ENCODE measurements at regions not wholly inside any gene's neighbourhood (a gene's known extent, or its start where the extent isn't known, plus 50 kb on each side); places are given as distances from the start of the nearest gene placed in this dataset.

- H3K9me3 ChIP-seq (ENCODE audit: control insufficient read depth, insufficient read depth, low read length): no peaks in the 10 kb centered on the region
- H3K27ac ChIP-seq (ENCODE audit: low read length): no peak overlapping the region
- no peaks in the 10 kb centered on the region for H3K4me1 ChIP-seq (ENCODE audit: control insufficient read depth, insufficient read depth, low read length)
- no CpG with 5 or more reads among the region's 4 CpGs for WGBS (ENCODE audit: insufficient coverage, insufficient read length)
- H3K36me3 ChIP-seq (ENCODE audit: control insufficient read depth, insufficient read depth, low read length): no peaks in the 10 kb centered on the region
- H3K4me3 ChIP-seq (ENCODE audit: low read length): no peak overlapping the region
- H3K27me3 ChIP-seq (ENCODE audit: control insufficient read depth, insufficient read depth, low read length): no peaks in the 10 kb centered on the region
- no peak for DNase-seq (ENCODE audit: low read depth, low spot score)
Measured at GRCh38 chr4:132240081-132240480, 909.0 kb upstream of the PCDH10 start.

- Histone ChIP-seq H3K27me3 (ENCODE audit: control insufficient read depth, insufficient read depth, low read length) (no peaks in the 10 kb centered on the region), H3K36me3 (ENCODE audit: control insufficient read depth, insufficient read depth, low read length) (no peaks in the 10 kb centered on the region), H3K4me1 (ENCODE audit: control insufficient read depth, insufficient read depth, low read length) (no peaks in the 10 kb centered on the region), H3K27ac (ENCODE audit: low read length) (no peak overlapping the region), H3K4me3 (ENCODE audit: low read length) (no peak overlapping the region), H3K9me3 (ENCODE audit: control insufficient read depth, insufficient read depth, low read length) (no peaks in the 10 kb centered on the region)
- no peak for DNase-seq (ENCODE audit: low read depth, low spot score)
- WGBS (ENCODE audit: insufficient coverage, insufficient read length): no CpG with 5 or more reads among the region's 3 CpGs
Measured at GRCh38 chr4:132245319-132245718, 903.8 kb upstream of the PCDH10 start.

- Histone ChIP-seq H3K9me3 (ENCODE audit: control insufficient read depth, insufficient read depth, low read length) (no peaks in the 10 kb centered on the region), H3K27ac (ENCODE audit: low read length) (no peak overlapping the region), H3K4me3 (ENCODE audit: low read length) (no peak overlapping the region), H3K27me3 (ENCODE audit: control insufficient read depth, insufficient read depth, low read length) (no peaks in the 10 kb centered on the region), H3K4me1 (ENCODE audit: control insufficient read depth, insufficient read depth, low read length) (no peaks in the 10 kb centered on the region), H3K36me3 (ENCODE audit: control insufficient read depth, insufficient read depth, low read length) (no peaks in the 10 kb centered on the region)
- DNase-seq (ENCODE audit: low read depth, low spot score): no peak
Measured at GRCh38 chr4:132264176-132264575, 884.9 kb upstream of the PCDH10 start.

GRCh38 chr4:132266374-132266773, 882.7 kb upstream of the PCDH10 start:
- WGBS (ENCODE audit: insufficient coverage, insufficient read length): no CpG with 5 or more reads among the region's 3 CpGs
- H3K27ac ChIP-seq (ENCODE audit: low read length): no peak overlapping the region
- no peaks in the 10 kb centered on the region for H3K36me3 ChIP-seq (ENCODE audit: control insufficient read depth, insufficient read depth, low read length)

GRCh38 chr4:132267321-132267720, 881.8 kb upstream of the PCDH10 start:
- Histone ChIP-seq H3K9me3 (ENCODE audit: control insufficient read depth, insufficient read depth, low read length) (no peaks in the 10 kb centered on the region), H3K27me3 (ENCODE audit: control insufficient read depth, insufficient read depth, low read length) (no peaks in the 10 kb centered on the region), H3K4me3 (ENCODE audit: low read length) (no peak overlapping the region), H3K36me3 (ENCODE audit: control insufficient read depth, insufficient read depth, low read length) (no peaks in the 10 kb centered on the region), H3K4me1 (ENCODE audit: control insufficient read depth, insufficient read depth, low read length) (no peaks in the 10 kb centered on the region), H3K27ac (ENCODE audit: low read length) (no peak overlapping the region)
- DNase-seq (ENCODE audit: low read depth, low spot score): no peak
- WGBS (ENCODE audit: insufficient coverage, insufficient read length): no CpG with 5 or more reads among the region's 2 CpGs

More at GRCh38 chr4:132266374-132266773, 882.7 kb upstream of the PCDH10 start:
- H3K9me3 ChIP-seq (ENCODE audit: control insufficient read depth, insufficient read depth, low read length): no peaks in the 10 kb centered on the region
- DNase-seq (ENCODE audit: low read depth, low spot score): no peak
- no peaks in the 10 kb centered on the region for H3K4me1 ChIP-seq (ENCODE audit: control insufficient read depth, insufficient read depth, low read length)
- H3K27me3 ChIP-seq (ENCODE audit: control insufficient read depth, insufficient read depth, low read length): no peaks in the 10 kb centered on the region
- no peak overlapping the region for H3K4me3 ChIP-seq (ENCODE audit: low read length)

GRCh38 chr4:132269303-132269990, 879.6 kb upstream of the PCDH10 start:
- H3K4me3 ChIP-seq (ENCODE audit: low read length): no peak overlapping the region
- no peak for DNase-seq (ENCODE audit: low read depth, low spot score)
- H3K36me3 ChIP-seq (ENCODE audit: control insufficient read depth, insufficient read depth, low read length): no peaks in the 10 kb centered on the region
- H3K9me3 ChIP-seq (ENCODE audit: control insufficient read depth, insufficient read depth, low read length): no peaks in the 10 kb centered on the region
- H3K4me1 ChIP-seq (ENCODE audit: control insufficient read depth, insufficient read depth, low read length): no peaks in the 10 kb centered on the region
- H3K27me3 ChIP-seq (ENCODE audit: control insufficient read depth, insufficient read depth, low read length): no peaks in the 10 kb centered on the region
- H3K27ac ChIP-seq (ENCODE audit: low read length): no peak overlapping the region
- no CpG with 5 or more reads among the region's 5 CpGs for WGBS (ENCODE audit: insufficient coverage, insufficient read length)

- Histone ChIP-seq H3K27ac (ENCODE audit: low read length) (no peak overlapping the region), H3K4me1 (ENCODE audit: control insufficient read depth, insufficient read depth, low read length) (no peaks in the 10 kb centered on the region), H3K9me3 (ENCODE audit: control insufficient read depth, insufficient read depth, low read length) (no peaks in the 10 kb centered on the region), H3K27me3 (ENCODE audit: control insufficient read depth, insufficient read depth, low read length) (no peaks in the 10 kb centered on the region), H3K4me3 (ENCODE audit: low read length) (no peak overlapping the region), H3K36me3 (ENCODE audit: control insufficient read depth, insufficient read depth, low read length) (no peaks in the 10 kb centered on the region)
- no CpG with 5 or more reads among the region's 1 CpG for WGBS (ENCODE audit: insufficient coverage, insufficient read length)
- DNase-seq (ENCODE audit: low read depth, low spot score): no peak
Measured at GRCh38 chr4:132275583-132276121, 873.4 kb upstream of the PCDH10 start.

GRCh38 chr4:132276185-132276584, 872.9 kb upstream of the PCDH10 start:
- Histone ChIP-seq H3K36me3 (ENCODE audit: control insufficient read depth, insufficient read depth, low read length) (no peaks in the 10 kb centered on the region), H3K27ac (ENCODE audit: low read length) (no peak overlapping the region), H3K4me1 (ENCODE audit: control insufficient read depth, insufficient read depth, low read length) (no peaks in the 10 kb centered on the region), H3K4me3 (ENCODE audit: low read length) (no peak overlapping the region), H3K9me3 (ENCODE audit: control insufficient read depth, insufficient read depth, low read length) (no peaks in the 10 kb centered on the region), H3K27me3 (ENCODE audit: control insufficient read depth, insufficient read depth, low read length) (no peaks in the 10 kb centered on the region)
- DNase-seq (ENCODE audit: low read depth, low spot score): no peak
- WGBS (ENCODE audit: insufficient coverage, insufficient read length): no CpG with 5 or more reads among the region's 4 CpGs

- H3K36me3 ChIP-seq (ENCODE audit: control insufficient read depth, insufficient read depth, low read length): no peaks in the 10 kb centered on the region
Measured at GRCh38 chr4:132276989-132277388, 872.1 kb upstream of the PCDH10 start.

GRCh38 chr4:132281733-132282132, 867.4 kb upstream of the PCDH10 start:
- no peaks in the 10 kb centered on the region for H3K27me3 ChIP-seq (ENCODE audit: control insufficient read depth, insufficient read depth, low read length)
- H3K36me3 ChIP-seq (ENCODE audit: control insufficient read depth, insufficient read depth, low read length): no peaks in the 10 kb centered on the region
- DNase-seq (ENCODE audit: low read depth, low spot score): no peak
- WGBS (ENCODE audit: insufficient coverage, insufficient read length): no CpG with 5 or more reads among the region's 4 CpGs
- peaks cover 2% of the 10 kb centered on the region for H3K9me3 ChIP-seq (ENCODE audit: control insufficient read depth, insufficient read depth, low read length)
- no peak overlapping the region for H3K4me3 ChIP-seq (ENCODE audit: low read length)
- H3K4me1 ChIP-seq (ENCODE audit: control insufficient read depth, insufficient read depth, low read length): no peaks in the 10 kb centered on the region
- H3K27ac ChIP-seq (ENCODE audit: low read length): no peak overlapping the region

More at GRCh38 chr4:132276989-132277388, 872.1 kb upstream of the PCDH10 start:
- H3K4me3 ChIP-seq (ENCODE audit: low read length): no peak overlapping the region
- H3K27me3 ChIP-seq (ENCODE audit: control insufficient read depth, insufficient read depth, low read length): no peaks in the 10 kb centered on the region
- no peaks in the 10 kb centered on the region for H3K4me1 ChIP-seq (ENCODE audit: control insufficient read depth, insufficient read depth, low read length)
- no peaks in the 10 kb centered on the region for H3K9me3 ChIP-seq (ENCODE audit: control insufficient read depth, insufficient read depth, low read length)
- no peak overlapping the region for H3K27ac ChIP-seq (ENCODE audit: low read length)
- WGBS (ENCODE audit: insufficient coverage, insufficient read length): no CpG with 5 or more reads among the region's 2 CpGs
- DNase-seq (ENCODE audit: low read depth, low spot score): no peak

- Histone ChIP-seq H3K27ac (ENCODE audit: low read length) (no peak overlapping the region), H3K36me3 (ENCODE audit: control insufficient read depth, insufficient read depth, low read length) (no peaks in the 10 kb centered on the region), H3K4me1 (ENCODE audit: control insufficient read depth, insufficient read depth, low read length) (no peaks in the 10 kb centered on the region), H3K9me3 (ENCODE audit: control insufficient read depth, insufficient read depth, low read length) (peaks cover 2% of the 10 kb centered on the region), H3K27me3 (ENCODE audit: control insufficient read depth, insufficient read depth, low read length) (no peaks in the 10 kb centered on the region), H3K4me3 (ENCODE audit: low read length) (no peak overlapping the region)
- DNase-seq (ENCODE audit: low read depth, low spot score): no peak
- WGBS (ENCODE audit: insufficient coverage, insufficient read length): no CpG with 5 or more reads among the region's 1 CpG
Measured at GRCh38 chr4:132284910-132285426, 864.1 kb upstream of the PCDH10 start.
